Thymus (tissue), 11 donors: ENCODE measurements at regions not wholly inside any gene's neighbourhood (a gene's known extent, or its start where the extent isn't known, plus 50 kb on each side); places are given as distances from the start of the nearest gene placed in this dataset.

Experiments used
- DNase-seq, 9 donors: peaks; one replicate each; pipeline ENCODE4 v3.0.0-alpha.2; 2013; ENCODE audit warnings: low spot score in 9 of 9, low read depth in 6 of 9, missing footprints in 1 of 9
- H3K27ac ChIP-seq, 2 donors: one replicate each; pipeline ENCODE4 v1.5.1; 2013; ENCODE audit warnings: control low read depth in 1 of 2, low read depth in 1 of 2, low read length in 1 of 2, mild to moderate bottlenecking in 1 of 2, moderate library complexity in 1 of 2
- H3K27me3 ChIP-seq, 2 donors: one replicate each; pipeline ENCODE4 v1.5.1; 2013; ENCODE audit warnings: low read length in 1 of 2; ENCODE audit not compliant: control insufficient read depth in 2 of 2, insufficient read depth in 1 of 2
- H3K36me3 ChIP-seq, 2 donors: one replicate each; pipeline ENCODE4 v1.5.1; 2013; ENCODE audit warnings: low read length in 1 of 2, mild to moderate bottlenecking in 1 of 2, moderate library complexity in 1 of 2; ENCODE audit not compliant: control insufficient read depth in 2 of 2, insufficient read depth in 2 of 2
- H3K4me1 ChIP-seq, 2 donors: one replicate each; pipeline ENCODE4 v1.5.1; 2013; ENCODE audit warnings: low read length in 2 of 2; ENCODE audit not compliant: control insufficient read depth in 2 of 2, insufficient read depth in 2 of 2
- H3K4me3 ChIP-seq, 2 donors: one replicate each; pipeline ENCODE4 v1.5.1; 2013; ENCODE audit warnings: low read length in 2 of 2, control low read depth in 1 of 2, mild to moderate bottlenecking in 1 of 2
- H3K9me3 ChIP-seq, 2 donors: one replicate each; pipeline ENCODE4 v1.5.1; 2013; ENCODE audit warnings: low read length in 1 of 2, mild to moderate bottlenecking in 1 of 2; ENCODE audit not compliant: control insufficient read depth in 2 of 2, insufficient read depth in 1 of 2
- WGBS: extraction: QIAGEN DNeasy Blood & Tissue Kit; methylation state at CpG from one replicate; pipeline ENCODE4 v1.1.7; 2013; 5-methylcytosine and 5-hydroxymethylcytosine counted together
- donor health status: healthy.

GRCh38 chr6:5904532-5904931, 102.2 kb downstream of the NRN1 start:
- Histone ChIP-seq H3K4me1 (no peaks in the 10 kb centered on the region), H3K36me3 (no peaks in the 10 kb centered on the region), H3K27ac (no peak overlapping the region), H3K27me3 (no peaks in the 10 kb centered on the region), H3K9me3 (no peaks in the 10 kb centered on the region), H3K4me3 (no peak overlapping the region)
- DNase-seq, result no peak
- WGBS, result 72% methylated on average over 4 of the region's 4 CpGs

DNA sequence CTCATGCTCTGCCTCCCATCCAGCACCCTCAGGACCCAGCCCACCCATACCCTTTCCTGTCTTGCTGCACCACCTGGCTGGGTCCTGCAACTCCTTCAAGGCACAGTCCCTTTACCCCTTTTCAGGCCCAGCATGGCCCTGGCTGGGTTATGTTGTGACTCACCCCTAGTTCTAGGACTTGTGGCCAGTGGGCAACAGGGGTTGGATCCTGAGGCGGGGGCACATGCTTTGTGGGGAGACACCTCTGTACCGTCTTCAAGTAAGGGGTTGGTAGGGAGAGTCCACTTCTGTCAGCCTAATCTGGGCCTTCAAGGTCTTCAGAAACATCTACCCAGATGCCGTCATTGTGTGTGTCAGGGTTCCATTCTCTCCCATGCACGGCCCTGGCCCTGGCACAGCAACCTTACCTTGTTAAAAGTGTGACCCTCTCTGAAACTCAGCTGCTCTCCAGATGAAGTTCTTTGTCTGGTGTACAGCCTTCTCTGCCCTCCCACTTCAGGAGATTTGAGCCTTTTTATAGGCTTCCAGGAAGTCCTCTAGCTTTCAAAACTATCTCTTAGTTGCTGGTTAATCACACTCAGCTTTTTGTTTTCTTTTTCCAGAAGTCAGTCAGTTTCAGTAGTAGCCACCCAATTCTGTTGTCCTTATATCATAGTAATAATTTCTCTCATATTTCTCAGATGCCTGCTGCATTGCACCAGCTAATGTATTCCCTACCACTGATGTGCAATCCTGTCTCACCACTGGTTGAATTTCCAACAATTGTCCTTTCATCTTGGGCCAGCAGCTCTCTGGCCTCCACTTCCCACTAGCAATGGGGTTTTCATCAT, 107.3 kb downstream of the NRN1 start:
- over 99% methylated on average over 4 of the region's 4 CpGs for WGBS
- Histone ChIP-seq H3K4me1 (no peaks in the 10 kb centered on the region), H3K27ac (no peak overlapping the region), H3K27me3 (no peaks in the 10 kb centered on the region), H3K9me3 (no peaks in the 10 kb centered on the region), H3K4me3 (no peak overlapping the region), H3K36me3 (no peaks in the 10 kb centered on the region)
- no peak for DNase-seq

GRCh38 chr6:5898563-5898962, 108.2 kb downstream of the NRN1 start:
- no peaks in the 10 kb centered on the region for H3K27me3 ChIP-seq
- no peak overlapping the region for H3K27ac ChIP-seq
- H3K4me3 ChIP-seq, result no peak overlapping the region
- DNase-seq, result no peak
- H3K36me3 ChIP-seq, result no peaks in the 10 kb centered on the region
- H3K9me3 ChIP-seq, result no peaks in the 10 kb centered on the region
- no peaks in the 10 kb centered on the region for H3K4me1 ChIP-seq
- WGBS, result 92% methylated on average over 7 of the region's 8 CpGs

- no CpG with 5 or more reads among the region's 1 CpG for WGBS
- Histone ChIP-seq H3K27ac (no peak overlapping the region), H3K36me3 (no peaks in the 10 kb centered on the region), H3K4me1 (no peaks in the 10 kb centered on the region), H3K9me3 (no peaks in the 10 kb centered on the region), H3K4me3 (no peak overlapping the region), H3K27me3 (no peaks in the 10 kb centered on the region)
- no peak for DNase-seq
Observed at GRCh38 chr6:5898102-5898501, 108.6 kb downstream of the NRN1 start.

GRCh38 chr6:5896476-5897200, 110.1 kb downstream of the NRN1 start:
- no peak for DNase-seq

DNA sequence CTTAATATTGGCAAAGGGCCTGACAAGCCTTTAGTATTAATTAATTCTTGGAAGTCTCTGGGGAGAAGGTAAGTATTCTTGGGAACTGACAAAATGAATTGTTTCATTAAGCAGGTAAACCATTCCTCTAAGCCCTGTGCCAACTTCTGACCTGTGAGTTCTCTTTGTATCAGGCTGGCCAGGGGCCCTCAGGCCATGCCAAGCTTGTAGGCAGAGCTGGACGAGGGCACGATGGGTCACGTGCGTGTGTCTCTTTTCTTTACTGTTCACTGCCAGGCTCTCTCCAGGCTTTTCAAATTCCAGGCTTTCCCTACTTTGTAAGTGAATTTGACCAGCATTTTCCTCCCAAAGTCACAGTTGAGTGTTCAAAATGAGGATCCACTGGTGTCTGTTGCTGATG, 112.4 kb downstream of the NRN1 start:
- Histone ChIP-seq H3K36me3 (no peaks in the 10 kb centered on the region), H3K4me3 (no peak overlapping the region), H3K9me3 (no peaks in the 10 kb centered on the region), H3K27ac (no peak overlapping the region), H3K4me1 (peaks cover 0 to 4% of the 10 kb centered on the region in 2 donors), H3K27me3 (no peaks in the 10 kb centered on the region)
- no peak for DNase-seq
- WGBS, result 98% methylated on average over 4 of the region's 4 CpGs

More at GRCh38 chr6:5896476-5897200, 110.1 kb downstream of the NRN1 start:
- H3K4me3 ChIP-seq, result no peak overlapping the region
- WGBS, result 96% methylated on average over 12 of the region's 12 CpGs
- no peaks in the 10 kb centered on the region for H3K36me3 ChIP-seq
- H3K27ac ChIP-seq, result no peak overlapping the region
- no peaks in the 10 kb centered on the region for H3K27me3 ChIP-seq
- no peaks in the 10 kb centered on the region for H3K9me3 ChIP-seq
- H3K4me1 ChIP-seq, result peaks cover 0 to 4% of the 10 kb centered on the region in 2 donors

GRCh38 chr6:5893295-5893694, 113.4 kb downstream of the NRN1 start:
- Histone ChIP-seq H3K4me1 (peaks cover 0 to 4% of the 10 kb centered on the region in 2 donors), H3K36me3 (no peaks in the 10 kb centered on the region), H3K27me3 (no peaks in the 10 kb centered on the region), H3K27ac (no peak overlapping the region), H3K9me3 (no peaks in the 10 kb centered on the region), H3K4me3 (no peak overlapping the region)
- WGBS, result 97% methylated on average over 4 of the region's 4 CpGs
- DNase-seq, result no peak

DNA sequence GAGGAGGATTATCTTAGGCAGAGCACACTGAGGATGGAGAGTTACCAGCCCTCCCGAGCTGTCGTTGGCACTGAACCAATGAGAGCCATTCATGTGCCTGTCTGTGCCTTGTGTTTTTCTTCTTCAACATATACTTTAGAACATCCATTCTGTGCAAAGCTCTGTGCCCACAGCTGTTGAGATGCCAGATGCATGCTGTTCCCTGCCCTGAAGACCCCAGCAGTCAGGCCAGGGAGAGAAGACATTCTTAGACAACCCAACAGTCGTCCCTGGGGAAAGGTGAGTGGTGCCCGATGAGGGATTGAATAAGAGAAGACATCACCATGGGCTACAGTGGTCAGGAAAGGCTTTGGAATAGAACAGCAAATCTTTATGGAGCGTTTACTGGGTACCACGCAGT, 114.1 kb downstream of the NRN1 start:
- H3K4me3 ChIP-seq, result no peak overlapping the region
- WGBS, result 92% methylated on average over 6 of the region's 6 CpGs

DNA sequence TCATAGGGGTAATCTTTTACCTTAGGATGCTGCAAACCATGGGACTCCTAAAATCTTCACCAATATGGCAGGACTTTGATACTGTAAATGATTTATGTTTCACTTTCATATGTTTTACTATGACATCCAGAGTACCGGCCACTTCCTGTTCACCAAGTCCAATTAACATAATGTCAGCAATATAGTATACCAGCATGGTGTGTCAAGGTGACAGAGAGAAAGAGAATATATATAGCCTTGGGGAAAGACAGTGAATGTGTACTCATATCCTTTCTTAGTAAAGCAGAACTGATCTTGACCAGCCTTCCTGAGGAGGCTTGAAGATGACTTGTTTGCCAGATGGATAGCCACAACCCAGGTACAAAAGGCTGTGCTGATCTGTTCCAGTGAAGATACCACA, 127.9 kb downstream of the NRN1 start:
- no peak for DNase-seq
- 87% methylated on average over 1 of the region's 1 CpG for WGBS
- no peak overlapping the region for H3K27ac ChIP-seq
- H3K36me3 ChIP-seq, result no peaks in the 10 kb centered on the region
- H3K9me3 ChIP-seq, result no peaks in the 10 kb centered on the region
- H3K4me3 ChIP-seq, result no peak overlapping the region
- no peaks in the 10 kb centered on the region for H3K27me3 ChIP-seq
- peaks cover 0 to 18% of the 10 kb centered on the region in 2 donors for H3K4me1 ChIP-seq

More for the DNA sequence above, 114.1 kb downstream of the NRN1 start:
- no peaks in the 10 kb centered on the region for H3K9me3 ChIP-seq
- H3K27me3 ChIP-seq, result no peaks in the 10 kb centered on the region
- peak overlapping the region in 1 of 2 donors; percentile 63 for H3K27ac ChIP-seq
- H3K36me3 ChIP-seq, result no peaks in the 10 kb centered on the region
- no peak for DNase-seq
- H3K4me1 ChIP-seq, result peaks cover 0 to 4% of the 10 kb centered on the region in 2 donors
